Common myeloid progenitor, CD34-positive (primary cell): ENCODE measurements at regions not wholly inside any gene's neighbourhood (a gene's known extent, or its start where the extent isn't known, plus 50 kb on each side); places are given as distances from the start of the nearest gene placed in this dataset.

Source experiments
- CTCF ChIA-PET: fragments of 350-600 bp; sonication (Branson Sonifier 250); formaldehyde crosslinking; loops from one replicate; lab custom pipeline; 2021; ENCODE audit warnings: antibody characterized with exemption; lab: Charles Lee
- POLR2A ChIA-PET: fragments of 350-600 bp; sonication (Branson Sonifier 250); formaldehyde crosslinking; loops from one replicate; lab custom pipeline; 2021; ENCODE audit warnings: antibody characterized with exemption; lab: Charles Lee
- DNase-seq, 3 donors: peaks; one replicate each; pipeline versions ENCODE4 v3.0.0 to v3.0.0-alpha.2; 2013
- H3K27ac ChIP-seq, 2 experiments: 1 replicate in 1 of 2; 2 replicates in 1 of 2; pipeline ENCODE4 v1.7.0; 2013; ENCODE audit warnings: inconsistent platforms in 2 of 2, low read length in 2 of 2, mild to moderate bottlenecking in 2 of 2, low read depth in 1 of 2, moderate library complexity in 1 of 2; ENCODE audit not compliant: severe bottlenecking in 2 of 2, insufficient read depth in 1 of 2, poor library complexity in 1 of 2
- H3K27me3 ChIP-seq, 5 experiments: replicated peaks in 2 of 5; 1 replicate in 3 of 5; 2 replicates in 2 of 5; pipeline versions ENCODE4 v1.6.1 to v1.7.0; 2013; ENCODE audit warnings: low read length in 4 of 5, mild to moderate bottlenecking in 2 of 5, moderate library complexity in 2 of 5, inconsistent platforms in 1 of 5; ENCODE audit not compliant: insufficient read depth in 5 of 5, control insufficient read depth in 4 of 5
- H3K36me3 ChIP-seq, 4 experiments: 1 replicate in 2 of 4; 2 replicates in 2 of 4; pipeline versions ENCODE4 v1.6.1 to v1.7.0; 2013; ENCODE audit warnings: low read length in 3 of 4, control low read depth in 1 of 4, mild to moderate bottlenecking in 1 of 4; ENCODE audit not compliant: control insufficient read depth in 4 of 4, insufficient read depth in 4 of 4
- H3K4me1 ChIP-seq, 4 experiments: 1 replicate in 3 of 4; 2 replicates in 1 of 4; pipeline versions ENCODE4 v1.6.1 to v1.7.1; 2013; ENCODE audit warnings: low read length in 3 of 4, mild to moderate bottlenecking in 3 of 4, control low read depth in 1 of 4, inconsistent platforms in 1 of 4, moderate library complexity in 1 of 4; ENCODE audit not compliant: control insufficient read depth in 4 of 4, insufficient read depth in 4 of 4; ENCODE audit errors: control extremely low read depth in 1 of 4
- H3K4me3 ChIP-seq, 7 experiments: 1 replicate in 4 of 7; 2 replicates in 3 of 7; pipeline versions ENCODE4 v1.5.1 to v1.7.0; 2013; ENCODE audit warnings: mild to moderate bottlenecking in 7 of 7, low read length in 6 of 7, moderate library complexity in 6 of 7, inconsistent platforms in 2 of 7, low read depth in 2 of 7, control low read depth in 1 of 7; ENCODE audit not compliant: insufficient read depth in 4 of 7, control insufficient read depth in 1 of 7; ENCODE audit errors: extremely low read depth in 1 of 7
- H3K9me3 ChIP-seq, 5 experiments: 1 replicate in 4 of 5; 2 replicates in 1 of 5; pipeline versions ENCODE4 v1.6.1 to v1.7.1; 2013; ENCODE audit warnings: low read length in 4 of 5, mild to moderate bottlenecking in 2 of 5, inconsistent platforms in 1 of 5, low read depth in 1 of 5, moderate library complexity in 1 of 5; ENCODE audit not compliant: control insufficient read depth in 4 of 5, insufficient read depth in 2 of 5; ENCODE audit errors: control extremely low read depth in 1 of 5
- WGBS: methylation state at CpG from one replicate; pipeline ENCODE4 v1.1.5; 2013; ENCODE audit not compliant: insufficient coverage; 5-methylcytosine and 5-hydroxymethylcytosine counted together

DNA sequence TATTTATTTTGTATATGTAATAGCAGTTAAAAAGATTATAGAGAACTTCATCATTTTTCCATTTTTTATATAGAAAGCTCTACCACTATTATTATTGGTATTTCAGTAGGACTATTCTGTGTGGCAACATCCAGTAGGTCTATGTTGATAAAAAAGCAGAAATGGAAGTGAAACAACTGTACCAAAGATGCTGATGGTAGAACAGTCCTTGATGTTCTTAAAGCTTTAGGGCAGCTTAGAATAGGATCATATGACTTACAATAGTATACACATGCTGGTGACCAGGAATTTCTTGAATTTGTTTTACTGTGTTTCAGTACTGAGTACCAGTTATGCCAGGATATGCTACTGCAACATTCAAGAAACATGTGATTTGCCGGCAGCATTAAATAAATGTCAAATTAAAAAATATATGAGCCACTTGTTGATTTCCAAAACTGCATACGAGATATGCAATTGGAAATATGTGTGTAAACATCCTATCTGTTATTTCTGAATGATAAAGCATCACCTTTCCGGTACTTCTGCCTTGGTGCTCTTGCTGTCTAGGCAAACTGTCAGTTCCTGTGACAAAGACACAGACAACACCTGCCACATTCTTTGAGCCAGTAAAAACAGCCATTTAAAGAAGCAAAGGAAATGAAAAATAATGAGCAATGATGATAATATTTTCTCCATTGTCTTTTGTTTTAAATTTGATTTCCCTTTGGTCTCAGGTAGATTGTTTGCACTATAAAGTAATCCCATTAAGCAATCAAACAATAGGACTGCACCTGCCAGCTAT lies 649.2 kb downstream of the ZPLD1 start:
- H3K4me1 ChIP-seq: no peaks in the 10 kb centered on the region
- CTCF ChIA-PET: no interaction called here
- POLR2A ChIA-PET: no interaction called here
- H3K9me3 ChIP-seq: no peaks in the 10 kb centered on the region
- no peaks in the 10 kb centered on the region for H3K27me3 ChIP-seq
- H3K4me3 ChIP-seq: no peak overlapping the region
- no peak overlapping the region for H3K27ac ChIP-seq
- no peak for DNase-seq
- H3K36me3 ChIP-seq: no peaks in the 10 kb centered on the region
- 83% methylated on average over 1 of the region's 3 CpGs for WGBS

DNA sequence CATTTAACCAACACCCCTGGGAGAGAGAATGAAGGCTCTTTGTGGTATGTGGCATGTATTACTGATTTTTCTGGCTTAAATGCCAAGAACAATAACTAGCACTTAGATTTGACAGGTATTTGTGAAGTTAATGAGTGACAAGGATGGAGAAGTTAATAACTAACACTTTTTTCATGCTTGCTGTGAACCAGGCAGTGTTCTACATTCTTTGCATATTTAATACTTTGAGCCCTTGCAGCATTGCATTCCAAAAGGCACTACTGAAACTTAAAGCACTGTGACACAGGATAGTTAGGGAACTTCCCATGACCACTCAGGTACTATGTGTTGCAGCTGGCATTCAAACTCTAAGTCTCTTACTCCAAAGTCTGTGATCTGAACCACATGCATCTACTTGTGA lies 650.6 kb downstream of the ZPLD1 start:
- ChIA-PET POLR2A (no interaction called here), CTCF (no interaction called here)
- no peaks in the 10 kb centered on the region for H3K36me3 ChIP-seq
- no peak overlapping the region for H3K27ac ChIP-seq
- no peaks in the 10 kb centered on the region for H3K27me3 ChIP-seq
- H3K9me3 ChIP-seq: no peaks in the 10 kb centered on the region
- no peak overlapping the region for H3K4me3 ChIP-seq
- no peak for DNase-seq
- no peaks in the 10 kb centered on the region for H3K4me1 ChIP-seq

DNA sequence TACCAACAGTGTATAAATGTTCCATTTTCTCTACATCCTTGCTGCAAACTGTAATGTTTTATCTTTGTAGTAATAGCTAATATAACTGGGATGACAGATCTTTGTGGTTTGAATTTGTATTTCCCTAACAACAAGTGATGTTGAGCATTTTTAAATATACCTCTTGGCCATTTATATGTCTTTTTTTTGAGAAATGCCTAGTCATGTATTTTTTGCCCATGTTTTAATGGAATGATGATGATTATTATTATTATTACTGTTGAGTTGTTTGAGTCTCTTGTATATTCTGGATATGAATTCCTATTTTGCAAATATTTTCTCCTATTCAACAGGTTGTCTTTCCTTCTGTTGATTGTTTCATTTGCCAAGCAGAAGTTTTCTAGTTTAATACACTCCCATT lies 654.9 kb downstream of the ZPLD1 start:
- peaks cover 0 to 3% (median 0%) of the 10 kb centered on the region in 5 experiments for H3K9me3 ChIP-seq
- no peaks in the 10 kb centered on the region for H3K27me3 ChIP-seq
- H3K4me1 ChIP-seq: no peaks in the 10 kb centered on the region
- CTCF ChIA-PET: no interaction called here
- no peak overlapping the region for H3K27ac ChIP-seq
- H3K36me3 ChIP-seq: no peaks in the 10 kb centered on the region
- no peak overlapping the region for H3K4me3 ChIP-seq
- POLR2A ChIA-PET: no interaction called here
- DNase-seq: no peak

DNA sequence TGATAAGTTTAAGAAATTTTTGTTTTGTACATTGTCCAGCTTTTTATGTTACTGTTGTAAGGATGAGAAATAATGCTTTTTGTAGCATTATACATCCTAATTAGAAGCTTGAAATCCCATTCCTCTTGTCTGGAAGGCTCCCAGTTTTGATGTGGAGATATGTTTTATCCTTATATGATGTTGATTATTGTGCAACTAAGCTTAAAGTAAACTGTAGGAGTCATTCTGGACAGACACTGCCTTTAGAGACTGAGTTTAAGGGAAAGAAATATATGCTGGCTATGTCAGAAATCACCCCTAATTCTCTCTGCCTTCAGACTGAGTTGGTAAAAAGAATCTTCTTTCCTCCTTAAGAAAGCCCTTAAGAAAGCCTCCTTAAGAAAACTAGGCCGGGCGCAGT lies 670.4 kb downstream of the ZPLD1 start:
- Histone ChIP-seq H3K4me1 (no peaks in the 10 kb centered on the region), H3K27me3 (no peaks in the 10 kb centered on the region), H3K27ac (no peak overlapping the region), H3K4me3 (no peak overlapping the region), H3K36me3 (no peaks in the 10 kb centered on the region), H3K9me3 (no peaks in the 10 kb centered on the region)
- 93% methylated on average over 2 of the region's 2 CpGs for WGBS
- DNase-seq: no peak
- ChIA-PET CTCF (no interaction called here), POLR2A (no interaction called here)

DNA sequence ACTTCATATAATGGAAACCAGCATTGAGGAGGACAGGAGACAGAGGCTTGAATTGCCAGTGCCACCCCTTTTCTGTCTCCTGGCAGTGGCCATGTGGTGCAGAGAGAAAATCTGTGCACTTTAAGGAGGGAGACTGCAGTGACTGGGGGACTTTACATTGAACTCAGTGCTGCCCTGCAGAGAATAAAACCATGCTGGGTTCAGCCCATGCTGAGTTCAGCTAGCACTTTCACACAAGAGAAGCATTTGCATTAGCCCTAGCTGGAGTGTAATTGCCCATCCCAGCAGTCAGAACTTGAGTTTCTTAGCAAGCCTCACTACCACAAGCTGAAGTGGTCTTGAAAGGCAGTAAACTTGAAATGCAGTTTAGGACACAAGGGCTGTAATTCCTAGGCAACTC lies 677.5 kb downstream of the ZPLD1 start:
- DNase-seq: no peak
- H3K4me1 ChIP-seq: no peaks in the 10 kb centered on the region
- no peaks in the 10 kb centered on the region for H3K36me3 ChIP-seq
- CTCF ChIA-PET: interaction anchor here (1.5 kb wide), 1 partner anchor 11 kb away, joined by 3 read pairs; no protein-coding TSS in a partner anchor
- no peak overlapping the region for H3K4me3 ChIP-seq
- POLR2A ChIA-PET: no interaction called here
- H3K9me3 ChIP-seq: no peaks in the 10 kb centered on the region
- no peaks in the 10 kb centered on the region for H3K27me3 ChIP-seq
- H3K27ac ChIP-seq: no peak overlapping the region

DNA sequence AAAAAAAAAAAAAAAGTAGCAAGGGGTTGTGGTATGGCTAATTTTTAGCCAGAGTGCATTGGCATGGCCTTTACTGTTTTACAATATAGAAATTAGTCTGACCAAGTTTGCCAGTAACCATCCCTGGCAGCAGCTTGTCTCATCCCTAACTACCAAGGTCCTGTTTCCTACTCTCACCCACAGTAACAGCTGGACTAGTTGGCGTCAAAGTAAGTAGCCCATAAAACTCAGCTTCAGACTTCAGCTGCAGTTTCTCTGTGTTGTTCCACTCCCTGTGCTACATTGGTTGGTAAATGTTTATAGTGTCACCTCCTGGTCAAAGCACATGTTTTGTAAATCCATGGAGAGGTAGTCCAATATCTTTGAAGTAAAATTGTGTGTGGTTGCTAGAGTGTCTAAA lies 691.3 kb downstream of the ZPLD1 start:
- H3K4me3 ChIP-seq: no peak overlapping the region
- no peak for DNase-seq
- WGBS: 60% methylated on average over 1 of the region's 1 CpG

DNA sequence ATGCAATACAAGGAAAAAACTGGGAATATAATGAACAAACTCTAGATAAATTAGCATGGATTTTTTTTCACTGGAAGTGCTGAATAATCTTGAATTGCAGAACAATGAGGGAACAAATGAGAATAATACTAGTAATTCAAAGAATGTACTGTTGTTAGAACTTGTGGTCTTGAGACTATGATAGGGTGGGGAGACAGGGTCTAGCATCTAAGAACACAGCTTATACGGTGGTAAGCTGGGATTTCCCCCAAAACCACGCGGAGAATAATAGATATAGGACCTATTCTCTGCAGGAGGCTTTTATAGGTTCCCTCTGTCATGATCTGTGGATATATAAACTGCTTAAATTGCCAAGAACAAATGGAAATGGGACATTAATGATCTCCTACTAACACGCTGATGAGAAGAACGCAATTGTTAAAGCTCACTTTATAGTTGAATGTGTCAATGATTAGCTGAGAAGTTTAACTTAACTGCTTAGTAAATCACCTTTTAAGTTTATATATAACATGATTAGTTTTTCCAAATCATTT lies 692.3 kb downstream of the ZPLD1 start:
- DNase-seq: no peak
- H3K4me1 ChIP-seq: no peaks in the 10 kb centered on the region
- ChIA-PET POLR2A (no interaction called here), CTCF (interaction anchor here (1.7 kb wide), 1 partner anchor 11 kb away, joined by 4 read pairs; no protein-coding TSS in a partner anchor)
- no peaks in the 10 kb centered on the region for H3K9me3 ChIP-seq
- 100% methylated on average over 1 of the region's 5 CpGs for WGBS
- no peaks in the 10 kb centered on the region for H3K36me3 ChIP-seq
- H3K27ac ChIP-seq: no peak overlapping the region
- H3K4me3 ChIP-seq: no peak overlapping the region
- H3K27me3 ChIP-seq: no peaks in the 10 kb centered on the region

More for the DNA sequence above, 691.3 kb downstream of the ZPLD1 start:
- Histone ChIP-seq H3K27me3 (no peaks in the 10 kb centered on the region), H3K27ac (no peak overlapping the region), H3K36me3 (no peaks in the 10 kb centered on the region), H3K9me3 (no peaks in the 10 kb centered on the region), H3K4me1 (no peaks in the 10 kb centered on the region)
- CTCF ChIA-PET: interaction anchor here (1.7 kb wide), 1 partner anchor 12 kb away, joined by 4 read pairs; no protein-coding TSS in a partner anchor
- POLR2A ChIA-PET: no interaction called here
